GM21576 (cell line): ENCODE measurements at regions not wholly inside any gene's neighbourhood (a gene's known extent, or its start where the extent isn't known, plus 50 kb on each side); places are given as distances from the start of the nearest gene placed in this dataset.

Experiments used
- ATAC-seq: cut with Tn5 transposase; IDR thresholded peaks from one replicate; pipeline ENCODE4 v1.9.1; 2021; ENCODE audit warnings: mild to moderate bottlenecking, moderate library complexity; ENCODE audit not compliant: unreplicated experiment

- no peak for ATAC-seq
These were observed 329.2 kb upstream of the COBL start for GRCh38 chr7:51645702-51646298.

- no peak for ATAC-seq
These were observed 328.6 kb upstream of the COBL start for GRCh38 chr7:51645255-51645654.

GRCh38 chr7:51644216-51644615 lies 327.6 kb upstream of the COBL start:
- no peak for ATAC-seq

GRCh38 chr7:51640841-51641240 lies 324.2 kb upstream of the COBL start:
- ATAC-seq: no peak

GRCh38 chr7:51639661-51640334 lies 323.2 kb upstream of the COBL start:
- ATAC-seq: no peak

- no peak for ATAC-seq
These were observed 319.9 kb upstream of the COBL start for GRCh38 chr7:51636503-51636902.

- ATAC-seq: no peak
These were observed 319.2 kb upstream of the COBL start for GRCh38 chr7:51635775-51636174.

GRCh38 chr7:51634538-51634937 lies 317.9 kb upstream of the COBL start:
- no peak for ATAC-seq

GRCh38 chr7:51634025-51634424 lies 317.4 kb upstream of the COBL start:
- no peak for ATAC-seq

GRCh38 chr7:51633596-51633995 lies 317.0 kb upstream of the COBL start:
- ATAC-seq: no peak

GRCh38 chr7:51633006-51633405 lies 316.4 kb upstream of the COBL start:
- no peak for ATAC-seq

- ATAC-seq: no peak
These were observed 314.3 kb upstream of the COBL start for GRCh38 chr7:51630933-51631332.

GRCh38 chr7:51629206-51629605 lies 312.6 kb upstream of the COBL start:
- ATAC-seq: no peak

- ATAC-seq: no peak
These were observed 305.3 kb upstream of the COBL start for GRCh38 chr7:51621956-51622355.

- no peak for ATAC-seq
These were observed 304.1 kb upstream of the COBL start for GRCh38 chr7:51620706-51621105.

GRCh38 chr7:51619880-51620279 lies 303.3 kb upstream of the COBL start:
- no peak for ATAC-seq

GRCh38 chr7:51617686-51618085 lies 301.1 kb upstream of the COBL start:
- no peak for ATAC-seq

- ATAC-seq: no peak
These were observed 297.3 kb upstream of the COBL start for GRCh38 chr7:51613911-51614357.

- ATAC-seq: no peak
These were observed 295.3 kb upstream of the COBL start for GRCh38 chr7:51611937-51612336.

GRCh38 chr7:51607447-51607846 lies 290.8 kb upstream of the COBL start:
- ATAC-seq: no peak

- no peak for ATAC-seq
These were observed 290.1 kb upstream of the COBL start for GRCh38 chr7:51606601-51607154.

GRCh38 chr7:51602376-51602775 lies 285.8 kb upstream of the COBL start:
- ATAC-seq: no peak

GRCh38 chr7:51601461-51601860 lies 284.9 kb upstream of the COBL start:
- ATAC-seq: no peak
